ENCODE measurements at regions not wholly inside any gene's neighbourhood (a gene's known extent, or its start where the extent isn't known, plus 50 kb on each side); places are given as distances from the start of the nearest gene placed in this dataset.
"Not testable (repeated sequence)": the region's sequence is repeated elsewhere in the genome, so short reads cannot be mapped to it uniquely, and the experiment has no call there.

GRCh38 chr13:89082623-89083022, 1411.5 kb downstream of the SLITRK5 start:
- no peak for DNase-seq

DNA sequence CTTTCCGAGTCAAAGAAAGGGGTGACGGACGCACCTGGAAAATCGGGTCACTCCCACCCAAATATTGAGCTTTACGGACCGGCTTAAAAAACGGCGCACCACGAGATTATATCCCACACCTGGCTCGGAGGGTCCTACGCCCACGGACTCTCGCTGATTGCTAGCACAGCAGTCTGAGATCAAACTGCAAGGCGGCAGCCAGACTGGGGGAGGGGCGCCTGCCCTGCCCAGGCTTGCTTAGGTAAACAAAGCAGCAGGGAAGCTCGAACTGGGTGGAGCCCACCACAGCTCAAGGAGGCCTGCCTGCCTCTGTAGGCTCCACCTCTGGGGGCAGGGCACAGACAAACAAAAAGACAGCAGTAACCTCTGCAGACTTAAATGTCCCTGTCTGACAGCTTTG, 1416.9 kb downstream of the SLITRK5 start:
- not testable (repeated sequence) for DNase-seq

DNA sequence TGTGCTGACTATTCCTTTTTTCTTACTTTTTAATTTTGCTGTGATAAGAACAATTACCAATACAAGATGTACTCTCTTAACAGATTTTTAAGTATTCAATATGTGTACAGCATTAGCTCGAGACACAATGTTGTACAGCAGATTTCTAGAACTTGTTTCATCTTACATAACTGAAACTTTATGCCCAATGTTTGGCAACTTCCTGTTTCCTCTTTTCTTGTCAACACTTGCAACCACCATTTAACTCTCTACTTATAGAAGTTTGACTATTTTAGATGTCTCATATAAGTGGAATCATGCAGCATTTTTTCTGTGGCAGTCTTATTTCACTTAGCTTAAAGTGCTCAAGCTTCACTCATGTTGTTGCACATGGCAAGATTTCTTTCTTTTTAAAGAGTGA, 1426.8 kb downstream of the SLITRK5 start:
- DNase-seq: no peak

GRCh38 chr13:89113744-89114143, 1442.6 kb downstream of the SLITRK5 start:
- DNase-seq: no peak

DNA sequence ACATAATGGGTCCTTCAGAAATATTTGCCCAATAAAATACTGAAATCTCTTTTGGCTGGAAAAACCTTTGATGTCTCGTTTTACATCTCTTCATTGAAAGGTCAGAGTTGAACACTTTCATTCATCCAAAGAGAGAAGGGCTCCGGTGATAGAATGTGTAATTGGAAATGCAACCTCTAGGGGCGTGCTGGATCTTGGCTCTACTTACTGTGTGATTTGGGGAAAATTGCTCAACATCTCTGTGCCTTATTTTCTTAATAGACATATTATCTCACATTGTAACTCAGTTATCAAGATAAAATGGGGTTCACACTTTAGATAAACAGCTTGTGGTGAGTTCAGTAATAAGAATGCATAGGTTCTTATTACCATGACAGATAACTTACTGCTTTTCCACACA, 1444.1 kb downstream of the SLITRK5 start:
- no peak for DNase-seq

DNA sequence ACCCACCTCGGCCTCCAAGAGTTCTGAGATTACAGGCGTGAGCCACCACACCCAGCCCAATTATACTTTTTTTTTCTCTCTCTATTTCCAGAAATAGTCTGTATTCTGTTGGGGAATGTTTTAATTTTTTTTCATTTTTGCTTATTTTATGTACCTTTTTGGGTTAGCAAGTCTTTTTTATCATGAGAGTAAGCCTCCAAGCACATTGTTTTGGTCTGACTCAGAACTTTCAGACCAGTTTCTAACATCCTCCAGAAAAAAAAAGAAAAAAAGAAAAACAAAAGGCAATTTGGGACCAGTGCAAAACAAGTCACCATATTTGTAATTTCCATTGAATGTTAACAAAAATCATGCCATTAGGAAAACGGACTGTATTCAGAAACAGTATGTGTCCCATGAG, 1465.5 kb downstream of the SLITRK5 start:
- DNase-seq: no peak

DNA sequence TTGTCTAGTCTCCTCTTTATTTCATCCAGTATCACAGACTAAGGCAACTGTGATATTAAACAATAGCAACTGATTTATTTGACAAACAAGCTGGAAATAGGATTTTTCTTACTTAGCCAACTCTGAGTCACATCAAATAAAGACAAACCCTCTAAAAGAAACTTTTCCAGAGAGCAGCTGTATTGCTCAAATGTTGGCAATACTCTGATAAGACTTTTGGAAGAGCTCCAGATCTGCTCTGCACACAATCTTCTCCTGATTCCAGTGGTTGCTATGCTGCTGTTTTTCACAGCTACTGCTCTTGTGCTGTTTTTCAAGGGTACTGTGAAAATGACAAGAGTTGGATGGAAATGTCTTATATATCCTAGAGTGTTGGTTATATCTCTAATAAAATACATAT, 1479.2 kb downstream of the SLITRK5 start:
- no peak for DNase-seq

GRCh38 chr13:89153941-89154340, 1482.8 kb downstream of the SLITRK5 start:
- DNase-seq: no peak

GRCh38 chr13:89163096-89163495, 1491.9 kb downstream of the SLITRK5 start:
- no peak for DNase-seq

GRCh38 chr13:89165685-89166084, 1494.5 kb downstream of the SLITRK5 start:
- DNase-seq: no peak

DNA sequence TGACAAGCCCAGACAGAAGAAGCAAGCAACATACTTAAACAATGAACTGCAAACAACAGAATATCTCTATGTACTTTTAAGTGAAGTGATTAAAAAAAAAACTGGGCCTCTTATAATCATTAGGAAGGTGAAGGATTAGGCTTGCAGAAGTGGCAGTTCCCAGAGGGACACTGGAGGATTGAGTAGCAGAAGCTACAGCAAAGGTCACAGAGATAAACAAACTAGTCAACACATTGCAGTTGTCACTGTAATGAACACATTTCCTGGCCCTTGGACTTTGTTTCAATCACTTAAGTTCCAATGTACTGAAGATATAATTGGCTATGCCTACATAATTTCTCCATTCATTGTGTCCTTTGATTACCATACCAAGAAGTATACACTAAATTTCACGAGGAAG, 1498.8 kb downstream of the SLITRK5 start:
- no peak for DNase-seq

DNA sequence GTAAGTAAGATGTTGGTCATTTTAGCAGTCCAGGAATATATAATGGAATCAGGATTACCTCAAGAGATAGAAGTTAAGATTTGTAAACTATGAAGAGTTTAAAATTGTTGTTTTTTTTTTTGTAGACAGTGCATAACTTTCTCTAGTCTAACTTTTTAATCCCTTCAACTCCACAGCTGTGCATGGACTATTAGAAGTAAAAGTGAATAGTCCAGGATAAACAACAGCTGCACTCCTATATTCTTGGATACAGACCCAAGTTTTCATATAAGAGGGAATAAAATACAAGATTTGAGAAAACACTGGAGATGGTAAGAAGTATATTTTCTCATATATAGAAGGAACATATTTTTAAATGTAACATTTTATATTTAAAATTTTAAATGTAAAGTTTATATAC, 1509.9 kb downstream of the SLITRK5 start:
- no peak for DNase-seq

DNA sequence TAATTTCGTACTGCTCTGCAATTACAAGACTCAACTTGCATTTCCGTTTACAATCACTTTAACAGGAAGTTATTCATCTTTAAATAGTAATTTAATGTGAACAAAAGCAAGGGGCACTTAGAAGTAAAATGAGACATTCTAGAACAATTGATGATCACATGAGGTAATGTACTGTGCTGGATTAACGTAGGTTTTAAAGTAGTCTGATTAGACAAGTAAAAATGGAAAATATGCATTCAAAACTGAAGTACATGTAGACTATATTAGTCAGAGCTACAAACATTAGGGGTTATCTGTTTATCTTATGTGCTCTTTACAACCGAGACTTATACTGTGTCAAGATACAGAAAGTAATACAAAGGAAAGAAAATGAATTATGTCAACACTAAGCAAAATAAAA, 1528.0 kb downstream of the SLITRK5 start:
- peak; percentile 73 for DNase-seq

DNA sequence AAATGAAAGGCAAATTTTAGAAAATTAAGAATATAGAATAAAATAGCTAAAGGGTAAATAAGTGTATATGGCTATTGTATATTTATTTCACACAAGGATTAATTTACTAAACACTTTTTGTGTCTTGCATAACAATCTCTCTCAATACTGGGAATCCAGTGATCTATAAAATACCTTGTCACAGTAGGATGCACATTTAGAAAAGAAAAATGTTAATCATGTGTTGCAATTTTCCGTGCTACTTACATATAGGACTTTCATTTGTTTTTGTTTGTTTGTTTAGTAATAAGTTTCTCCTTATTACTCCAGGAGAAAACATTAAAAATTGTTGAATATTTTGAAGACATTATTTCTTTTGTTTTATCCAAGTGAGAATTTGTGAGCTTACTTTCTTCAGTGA, 1533.3 kb downstream of the SLITRK5 start:
- DNase-seq: no peak

GRCh38 chr13:89205856-89206520, 1534.8 kb downstream of the SLITRK5 start:
- no peak for DNase-seq

DNA sequence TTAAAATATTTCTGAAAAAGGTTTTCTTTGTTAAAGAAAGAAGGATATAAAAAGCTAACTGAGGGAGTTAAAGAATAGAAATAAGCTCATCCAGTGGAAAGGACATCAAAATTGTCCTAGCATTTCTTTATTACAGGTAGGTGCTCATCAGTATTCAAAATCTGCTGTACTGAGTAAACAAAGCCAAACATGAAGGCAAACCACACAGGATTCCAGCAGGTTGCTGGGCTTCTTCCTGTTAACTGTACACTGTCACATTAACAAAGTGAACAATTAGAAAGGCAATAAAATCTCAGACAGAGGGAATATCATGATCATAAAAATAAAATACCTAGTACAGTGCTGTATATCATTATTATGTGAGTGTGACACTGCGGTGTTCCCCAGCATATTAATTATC, 1541.0 kb downstream of the SLITRK5 start:
- DNase-seq: peak; percentile 51

DNA sequence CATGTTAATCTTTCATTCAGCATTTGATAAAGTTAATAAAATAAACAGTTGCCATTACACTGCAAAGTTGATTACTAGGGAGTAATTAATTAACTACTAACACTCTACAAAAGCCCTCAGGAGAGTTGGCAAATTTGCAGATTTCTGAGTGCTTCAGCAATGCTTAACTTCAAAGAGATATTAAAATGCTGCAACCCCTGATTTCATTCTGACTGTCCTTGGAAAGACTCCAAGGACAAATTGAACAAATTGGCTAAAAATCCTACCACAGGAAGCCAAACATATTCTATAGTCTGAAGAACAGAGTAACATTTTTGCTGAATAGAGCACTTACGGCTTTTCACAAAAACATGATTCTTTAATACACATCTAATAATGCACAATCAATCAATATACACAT, 1543.0 kb downstream of the SLITRK5 start:
- DNase-seq: peak; percentile 81

DNA sequence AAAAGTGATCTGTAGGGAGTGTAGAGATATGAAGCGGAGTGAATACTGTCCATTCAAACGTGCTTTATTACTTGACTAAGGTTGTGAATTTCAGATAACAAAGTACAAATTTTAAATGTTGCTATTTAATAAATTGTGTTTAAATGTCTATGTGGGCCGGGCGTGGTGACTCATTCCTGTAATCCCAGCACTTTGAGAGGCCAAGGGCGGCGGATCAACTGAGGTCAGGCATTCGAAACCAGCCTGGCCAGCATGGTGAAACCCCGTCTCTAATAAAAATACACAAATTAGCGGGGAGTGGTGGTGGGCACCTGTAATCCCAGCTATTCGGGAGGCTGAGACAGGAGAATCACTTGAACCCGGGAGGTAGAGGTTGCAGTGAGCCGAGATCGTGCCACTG, 1544.1 kb downstream of the SLITRK5 start:
- DNase-seq: not testable (repeated sequence)

DNA sequence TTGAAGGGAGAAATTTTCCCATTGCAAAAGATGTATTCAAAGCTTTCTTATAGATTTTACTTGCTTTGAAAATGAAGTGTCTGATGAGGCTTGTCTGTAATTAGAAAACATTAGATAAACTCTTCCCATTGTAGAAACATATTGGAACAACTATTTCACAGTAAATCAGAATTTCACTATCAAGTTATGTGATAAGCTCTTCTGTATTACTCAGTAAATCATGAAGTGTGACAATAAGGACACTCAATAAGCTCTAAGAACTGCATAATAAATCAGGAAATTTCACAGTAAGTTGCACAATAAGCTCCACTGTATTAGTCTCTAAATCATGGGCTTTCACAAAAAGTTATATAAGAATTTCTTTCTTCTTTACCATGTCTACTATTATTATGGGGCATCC, 1546.6 kb downstream of the SLITRK5 start:
- DNase-seq: no peak

DNA sequence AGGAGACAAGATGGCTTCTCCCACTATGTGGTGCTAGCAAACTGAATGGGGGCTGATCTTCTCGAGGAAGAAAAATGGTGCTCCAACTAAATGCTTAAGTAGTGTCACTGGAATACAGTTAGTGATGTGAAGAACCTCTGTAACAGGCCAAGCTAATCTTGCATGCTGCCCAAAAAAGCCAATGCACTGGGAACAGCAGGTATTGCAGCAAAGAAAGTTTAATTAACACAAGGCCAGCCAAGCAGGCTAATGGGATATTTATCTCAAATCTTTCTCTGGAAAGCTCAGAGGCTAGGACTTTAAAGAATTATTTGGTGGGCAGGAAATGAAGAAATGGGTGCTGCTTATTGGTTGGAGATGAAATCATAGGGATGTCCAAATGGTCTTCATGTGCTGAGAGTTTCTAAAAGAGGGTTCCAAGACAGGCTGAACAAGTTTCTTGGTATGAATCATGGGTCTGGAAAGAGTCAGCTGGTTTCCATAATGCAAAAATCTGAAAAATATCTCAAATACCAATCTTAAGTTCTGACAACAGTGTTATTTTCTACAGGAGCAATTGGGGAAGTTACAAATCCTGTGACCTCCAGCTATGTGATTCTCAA, 1550.5 kb downstream of the SLITRK5 start:
- DNase-seq: no peak

GRCh38 chr13:89227356-89227755, 1556.2 kb downstream of the SLITRK5 start:
- DNase-seq: no peak

DNA sequence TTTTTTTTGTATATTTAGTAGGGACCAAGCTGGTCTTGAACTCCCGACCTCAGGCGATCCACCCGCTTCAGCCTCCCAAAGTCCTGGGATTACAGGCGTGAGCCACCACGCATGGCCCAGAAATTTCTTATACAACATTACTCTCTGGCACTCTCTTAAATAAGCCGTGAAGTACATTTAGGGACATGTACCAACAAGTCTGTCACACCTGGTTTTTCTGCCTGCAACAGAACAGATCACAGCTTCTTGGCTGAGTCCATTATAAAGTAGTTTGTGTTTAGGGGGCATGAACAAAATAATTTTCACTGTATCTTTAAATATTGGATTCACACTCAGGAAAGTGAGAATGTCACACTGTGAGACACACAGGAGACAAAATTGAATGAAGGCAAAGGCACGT, 1567.3 kb downstream of the SLITRK5 start:
- no peak for DNase-seq

GRCh38 chr13:89239361-89240127, 1568.4 kb downstream of the SLITRK5 start:
- DNase-seq: no peak

- no peak for DNase-seq
These were observed 1584.8 kb downstream of the SLITRK5 start for GRCh38 chr13:89255844-89256406.
